ENCODE measurements at regions not wholly inside any gene's neighbourhood (a gene's known extent, or its start where the extent isn't known, plus 50 kb on each side); places are given as distances from the start of the nearest gene placed in this dataset.
"Not testable (repeated sequence)": the region's sequence is repeated elsewhere in the genome, so short reads cannot be mapped to it uniquely, and the experiment has no call there.

DNA sequence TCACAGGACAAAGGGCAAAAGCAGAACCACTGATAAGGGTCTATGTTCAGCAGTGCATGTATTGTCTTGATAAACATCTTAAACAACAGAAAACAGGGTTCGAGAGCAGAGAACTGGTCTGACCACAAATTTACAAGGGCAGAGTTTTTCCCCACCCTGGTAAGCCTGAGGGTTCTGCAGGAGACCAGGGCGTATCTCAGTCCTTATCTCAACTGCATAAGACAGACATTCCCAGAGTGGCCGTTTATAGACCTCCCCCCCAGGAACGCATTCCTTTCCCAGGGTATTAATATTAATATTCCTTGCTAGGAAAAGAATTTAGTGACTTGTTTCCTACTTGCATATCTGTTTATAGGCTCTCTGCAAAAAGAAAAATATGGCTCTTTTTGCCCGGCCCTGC lies 274.1 kb downstream of the OSTF1 start:
- H3K36me3 Mint-ChIP-seq, H3K27me3 Mint-ChIP-seq, H3K4me3 Mint-ChIP-seq, H3K27ac Mint-ChIP-seq, CTCF ChIA-PET, DNase-seq, H3K4me1 Mint-ChIP-seq: not testable (repeated sequence)
- H3K9me3 Mint-ChIP-seq = peaks cover 16% of the 10 kb centered on the region

DNA sequence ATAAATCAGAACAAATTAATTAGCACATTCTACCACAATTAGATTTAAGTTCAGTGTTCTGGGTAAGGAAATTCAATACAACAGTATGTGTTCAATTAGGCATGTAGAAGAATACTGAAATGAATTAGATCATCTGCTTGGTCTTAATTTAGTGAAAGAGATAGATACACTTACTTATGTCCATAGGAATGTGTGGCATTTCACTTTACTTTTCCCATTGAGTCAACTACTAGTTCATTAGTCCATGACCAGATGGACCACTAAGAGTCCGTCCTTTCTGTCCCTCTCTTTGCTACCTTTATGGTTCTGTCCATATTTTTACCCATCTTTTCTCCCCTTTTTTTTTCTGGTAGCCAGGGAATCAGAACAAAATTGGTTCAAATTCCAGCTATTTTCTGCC lies 276.9 kb downstream of the OSTF1 start:
- CTCF ChIA-PET = no interaction called here
- Mint-ChIP-seq H3K27me3 (no peaks in the 10 kb centered on the region), H3K4me1 (no peaks in the 10 kb centered on the region)

DNA sequence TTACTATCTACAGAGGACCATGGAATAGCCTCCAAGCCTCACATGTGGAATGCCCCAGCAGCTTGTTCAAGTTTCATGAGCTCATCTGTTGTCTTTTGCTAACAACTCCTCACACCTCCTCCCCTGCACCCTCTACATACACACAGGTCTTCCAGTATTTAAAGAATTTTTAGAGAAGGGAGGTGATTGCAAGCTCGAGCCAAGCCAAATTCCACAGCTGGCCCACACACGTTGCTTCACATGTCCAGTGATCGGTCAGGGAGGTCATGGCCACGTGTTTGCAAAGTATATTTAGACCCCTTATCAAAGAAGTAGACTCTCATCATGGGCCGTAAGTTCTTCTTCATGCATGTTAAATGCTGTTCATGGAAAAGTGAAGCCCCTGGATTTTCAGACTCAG lies 281.7 kb downstream of the OSTF1 start:
- H3K36me3 Mint-ChIP-seq = no peaks in the 10 kb centered on the region
- no peaks in the 10 kb centered on the region for H3K9me3 Mint-ChIP-seq
- no peak for DNase-seq
- CTCF ChIA-PET = no interaction called here
- no peak overlapping the region for H3K27ac Mint-ChIP-seq
- H3K4me3 Mint-ChIP-seq = no peak overlapping the region
- no peaks in the 10 kb centered on the region for H3K27me3 Mint-ChIP-seq
- H3K4me1 Mint-ChIP-seq = no peaks in the 10 kb centered on the region

More for the DNA sequence above, 276.9 kb downstream of the OSTF1 start:
- DNase-seq = no peak
- H3K4me3 Mint-ChIP-seq = no peak overlapping the region
- H3K36me3 Mint-ChIP-seq = no peaks in the 10 kb centered on the region
- H3K27ac Mint-ChIP-seq = no peak overlapping the region
- peaks cover 16% of the 10 kb centered on the region for H3K9me3 Mint-ChIP-seq

DNA sequence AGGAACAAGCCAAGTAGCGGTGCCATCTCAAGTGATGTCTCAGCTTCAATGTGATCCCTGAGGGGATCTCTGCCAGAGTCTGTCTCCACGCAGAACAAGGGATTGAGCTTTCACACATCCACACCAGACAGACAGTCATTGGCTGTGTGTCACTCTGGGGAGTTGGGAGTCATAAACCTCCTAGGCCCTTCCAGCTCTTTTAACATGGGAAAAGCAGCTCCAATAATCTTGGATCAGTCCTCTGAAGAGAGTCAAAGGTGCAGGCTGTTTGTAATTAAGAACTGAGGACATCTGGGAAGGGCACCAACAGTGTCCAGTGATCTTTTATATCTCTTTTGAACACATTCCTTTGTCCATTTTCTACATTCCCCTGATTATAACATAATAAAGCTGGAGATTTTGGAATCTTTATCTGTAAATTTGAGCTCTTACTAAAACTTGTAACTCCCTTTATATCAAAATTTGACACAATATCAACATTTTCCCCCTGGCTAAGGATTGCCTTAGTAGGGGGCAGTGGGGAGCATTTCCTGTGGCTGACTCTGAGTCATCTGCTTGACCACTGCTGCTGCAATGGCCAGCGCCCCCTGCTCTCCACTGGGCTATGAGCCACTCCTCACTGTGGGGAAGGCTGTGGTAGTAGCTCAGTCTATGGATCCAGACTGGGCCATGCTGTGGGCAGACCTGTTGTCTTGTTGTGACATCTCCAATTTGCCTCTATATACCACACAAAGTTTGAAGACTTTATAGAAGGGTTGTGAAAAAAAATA lies 284.4 kb downstream of the OSTF1 start:
- H3K9me3 Mint-ChIP-seq = no peaks in the 10 kb centered on the region
- DNase-seq = no peak
- H3K27me3 Mint-ChIP-seq = no peaks in the 10 kb centered on the region
- H3K4me1 Mint-ChIP-seq = no peaks in the 10 kb centered on the region
- no peak overlapping the region for H3K4me3 Mint-ChIP-seq
- CTCF ChIA-PET = no interaction called here
- no peaks in the 10 kb centered on the region for H3K36me3 Mint-ChIP-seq
- H3K27ac Mint-ChIP-seq = no peak overlapping the region

DNA sequence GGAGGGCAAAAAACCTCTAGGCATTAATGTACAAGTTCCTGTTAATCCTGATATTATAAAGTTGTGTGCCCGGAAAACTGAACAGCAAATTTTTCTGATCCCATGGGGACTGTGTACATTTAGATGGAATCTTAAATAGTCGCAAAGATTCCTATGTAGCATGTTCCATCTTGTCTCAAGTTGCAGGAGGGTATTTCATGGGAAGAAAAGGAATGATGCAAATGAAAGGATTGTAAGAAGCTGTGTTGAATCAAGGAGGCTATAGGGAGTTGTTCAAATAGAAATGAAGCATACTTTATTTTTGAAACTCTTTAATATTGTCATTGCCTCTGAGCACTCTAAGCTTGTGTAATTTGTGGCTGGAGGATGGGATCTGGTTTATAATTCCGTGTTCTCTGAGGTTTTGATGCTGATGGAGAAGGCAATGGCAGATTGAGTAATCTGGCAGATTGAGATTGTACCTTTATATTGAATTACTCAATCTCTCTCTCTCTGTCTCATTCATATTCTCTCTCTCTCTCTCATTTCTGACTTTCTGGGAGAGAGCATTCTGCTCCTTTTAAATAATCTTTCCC lies 288.5 kb downstream of the OSTF1 start:
- CTCF ChIA-PET = no interaction called here
- no peaks in the 10 kb centered on the region for H3K9me3 Mint-ChIP-seq
- no peak overlapping the region for H3K4me3 Mint-ChIP-seq
- no peaks in the 10 kb centered on the region for H3K36me3 Mint-ChIP-seq
- H3K27me3 Mint-ChIP-seq = no peaks in the 10 kb centered on the region
- DNase-seq = no peak
- H3K4me1 Mint-ChIP-seq = no peaks in the 10 kb centered on the region
- no peak overlapping the region for H3K27ac Mint-ChIP-seq

DNA sequence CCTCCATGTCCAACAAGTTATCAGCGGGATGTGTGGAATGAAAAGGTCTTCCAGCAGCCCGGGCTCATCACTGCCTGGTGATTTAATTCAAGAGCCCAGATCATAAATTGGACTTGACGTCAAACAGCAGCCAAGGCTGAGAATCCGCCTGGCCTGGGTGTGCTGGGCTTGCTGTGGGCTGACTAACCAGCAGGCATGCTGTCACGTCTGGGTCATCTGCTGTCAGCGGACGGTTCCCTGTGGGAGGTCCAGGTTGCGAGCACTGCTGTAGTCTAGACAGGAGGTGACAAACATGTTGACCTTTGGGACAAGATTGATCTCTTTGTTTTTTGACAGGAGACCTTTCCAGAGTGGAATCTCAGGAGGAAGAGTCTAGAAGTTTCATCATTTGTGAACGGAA lies 289.7 kb downstream of the OSTF1 start:
- CTCF ChIA-PET = no interaction called here
- Mint-ChIP-seq H3K4me3 (no peak overlapping the region), H3K27me3 (no peaks in the 10 kb centered on the region), H3K36me3 (no peaks in the 10 kb centered on the region), H3K9me3 (no peaks in the 10 kb centered on the region), H3K27ac (no peak overlapping the region), H3K4me1 (no peaks in the 10 kb centered on the region)
- DNase-seq = no peak

DNA sequence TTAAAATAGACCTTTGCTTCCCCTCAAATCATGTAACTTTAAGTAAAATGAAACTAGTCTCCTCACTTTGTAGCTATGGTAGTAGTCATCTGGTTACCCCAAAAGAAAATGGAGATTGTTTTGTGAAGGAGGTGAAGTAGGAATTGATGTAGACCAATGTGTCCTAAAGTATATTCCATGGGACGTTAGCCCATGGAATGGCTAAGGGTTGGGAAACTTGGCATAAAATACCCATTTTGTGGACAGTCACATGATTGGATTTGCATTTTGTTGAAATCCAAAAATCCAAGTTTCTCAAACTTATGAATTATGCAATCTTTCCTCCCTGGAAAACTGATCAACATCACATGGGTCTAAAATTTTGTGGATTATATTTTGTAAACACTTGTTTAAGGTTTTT lies 290.6 kb downstream of the OSTF1 start:
- H3K36me3 Mint-ChIP-seq = no peaks in the 10 kb centered on the region
- H3K27ac Mint-ChIP-seq = no peak overlapping the region
- H3K9me3 Mint-ChIP-seq = no peaks in the 10 kb centered on the region
- CTCF ChIA-PET = no interaction called here
- no peaks in the 10 kb centered on the region for H3K4me1 Mint-ChIP-seq
- no peak overlapping the region for H3K4me3 Mint-ChIP-seq
- H3K27me3 Mint-ChIP-seq = no peaks in the 10 kb centered on the region
- no peak for DNase-seq

DNA sequence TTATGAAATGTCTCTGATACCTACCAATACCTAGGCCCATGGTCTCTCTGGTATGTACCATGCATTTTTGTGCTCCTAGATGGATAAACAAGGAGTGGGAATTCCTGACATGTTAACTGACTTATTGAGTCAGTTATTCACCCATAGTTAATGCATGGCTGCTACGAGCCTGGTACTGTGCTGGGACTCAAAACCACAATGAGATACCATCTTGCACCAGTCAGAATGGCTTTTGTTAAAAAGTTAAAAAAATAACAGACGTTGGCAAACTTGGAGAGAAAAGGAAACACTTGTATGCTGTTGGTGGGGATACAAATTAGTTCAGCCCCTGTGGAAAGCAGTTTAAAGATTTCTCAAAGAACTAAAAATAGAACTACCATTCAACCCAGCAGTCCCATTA lies 293.8 kb downstream of the OSTF1 start:
- H3K9me3 Mint-ChIP-seq = peaks cover 6% of the 10 kb centered on the region
- CTCF ChIA-PET = no interaction called here
- no peak for DNase-seq
- H3K36me3 Mint-ChIP-seq = no peaks in the 10 kb centered on the region
- H3K4me3 Mint-ChIP-seq = no peak overlapping the region
- H3K27ac Mint-ChIP-seq = no peak overlapping the region
- no peaks in the 10 kb centered on the region for H3K4me1 Mint-ChIP-seq
- no peaks in the 10 kb centered on the region for H3K27me3 Mint-ChIP-seq

DNA sequence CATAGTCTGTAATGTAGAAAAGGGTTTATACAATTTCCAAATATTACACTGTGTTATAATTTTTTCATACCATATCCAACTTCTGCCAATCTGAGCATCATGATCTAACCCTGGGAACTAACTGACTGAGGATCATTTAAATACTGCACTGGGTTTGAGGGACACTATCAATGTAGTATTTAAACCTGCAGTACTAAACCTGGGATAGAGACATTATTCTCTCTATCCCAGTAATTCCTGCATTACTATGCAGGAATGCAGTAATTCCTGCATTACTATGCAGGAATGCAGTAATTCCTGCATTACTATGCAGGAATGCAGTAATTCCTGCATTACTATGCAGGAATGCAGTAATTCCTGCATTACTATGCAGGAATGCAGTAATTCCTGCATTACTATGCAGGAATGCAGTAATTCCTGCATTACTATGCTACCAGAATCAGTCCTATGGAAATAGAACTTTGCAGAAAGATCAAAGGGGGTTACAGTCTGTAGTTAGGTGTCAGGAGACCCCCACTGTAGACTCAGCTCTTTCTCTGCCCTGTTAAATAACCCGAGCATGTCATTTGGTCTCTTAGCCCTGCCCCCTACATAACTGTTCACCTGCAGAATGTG lies 295.2 kb downstream of the OSTF1 start:
- DNase-seq, H3K27me3 Mint-ChIP-seq, H3K9me3 Mint-ChIP-seq, H3K4me3 Mint-ChIP-seq, CTCF ChIA-PET, H3K27ac Mint-ChIP-seq, H3K36me3 Mint-ChIP-seq, H3K4me1 Mint-ChIP-seq: not testable (repeated sequence)

DNA sequence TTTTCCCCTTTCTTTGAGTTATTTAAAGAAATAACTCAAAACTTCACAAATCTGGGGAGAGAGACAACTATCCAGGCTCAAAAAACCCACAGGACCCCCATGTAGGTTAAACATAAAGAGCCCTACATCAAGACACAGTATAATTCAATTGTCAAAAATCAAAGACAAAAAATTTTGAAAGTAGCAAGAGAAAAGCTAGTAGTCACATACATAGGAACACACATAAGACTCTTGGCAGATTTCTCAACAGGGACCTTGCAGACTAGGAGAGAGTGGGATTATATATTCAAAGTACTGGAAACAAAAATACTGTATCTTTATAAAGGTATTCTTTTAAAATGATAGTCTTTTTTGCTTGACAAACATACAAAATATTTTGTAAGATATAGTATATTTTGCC lies 296.9 kb downstream of the OSTF1 start:
- no peaks in the 10 kb centered on the region for H3K4me1 Mint-ChIP-seq
- H3K36me3 Mint-ChIP-seq = no peaks in the 10 kb centered on the region
- CTCF ChIA-PET = interaction anchor here (1.7 kb wide), 1 partner anchor 19 kb away, joined by 3 read pairs; no protein-coding TSS in a partner anchor
- H3K27ac Mint-ChIP-seq = no peak overlapping the region
- no peak for DNase-seq
- H3K27me3 Mint-ChIP-seq = no peaks in the 10 kb centered on the region
- peaks cover 6% of the 10 kb centered on the region for H3K9me3 Mint-ChIP-seq
- H3K4me3 Mint-ChIP-seq = no peak overlapping the region

DNA sequence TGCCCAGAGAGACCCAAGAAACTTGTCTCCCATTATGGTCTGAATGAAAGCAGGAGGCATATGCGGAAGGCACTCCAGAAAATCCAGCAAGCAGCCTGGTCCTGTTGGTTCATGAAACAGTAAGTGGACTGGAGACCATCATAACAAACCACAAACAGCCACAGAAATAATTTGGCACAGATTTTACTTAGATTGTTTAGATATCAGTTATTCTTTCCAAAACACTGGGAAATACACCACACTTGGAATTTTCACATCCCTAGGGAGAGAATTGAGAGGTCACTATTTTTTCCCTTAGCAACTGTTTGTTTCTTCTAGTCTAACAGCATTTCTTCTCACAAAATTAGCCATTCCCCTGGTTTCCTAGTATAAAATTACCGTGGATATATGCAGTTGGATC lies 300.8 kb downstream of the OSTF1 start:
- Mint-ChIP-seq H3K4me3 (no peak overlapping the region), H3K27me3 (no peaks in the 10 kb centered on the region), H3K27ac (no peak overlapping the region), H3K36me3 (no peaks in the 10 kb centered on the region), H3K9me3 (peaks cover 6% of the 10 kb centered on the region), H3K4me1 (no peaks in the 10 kb centered on the region)
- CTCF ChIA-PET = no interaction called here
- DNase-seq = no peak

DNA sequence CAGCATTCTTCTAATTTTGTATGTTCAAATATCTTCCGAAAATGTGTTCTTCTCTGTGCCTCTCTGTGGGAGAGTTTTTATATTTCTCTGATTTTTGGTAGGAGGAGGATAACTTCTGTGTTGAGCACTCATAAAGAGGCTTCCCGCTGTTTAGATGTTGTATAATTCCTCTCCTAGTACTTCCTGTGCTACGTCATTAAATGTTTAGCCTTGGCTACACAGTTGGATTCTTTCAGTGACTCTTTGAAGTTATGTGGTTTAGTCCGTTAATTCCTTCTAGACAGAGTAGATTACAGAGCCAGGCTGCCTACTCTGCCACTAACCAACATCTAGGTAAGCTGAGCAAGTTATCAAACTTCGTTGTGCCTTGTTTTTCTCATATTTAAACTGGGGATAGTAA lies 302.6 kb downstream of the OSTF1 start:
- H3K4me1 Mint-ChIP-seq = no peaks in the 10 kb centered on the region
- CTCF ChIA-PET = no interaction called here
- no peak overlapping the region for H3K27ac Mint-ChIP-seq
- no peak overlapping the region for H3K4me3 Mint-ChIP-seq
- H3K36me3 Mint-ChIP-seq = no peaks in the 10 kb centered on the region
- no peak for DNase-seq
- H3K9me3 Mint-ChIP-seq = no peaks in the 10 kb centered on the region
- H3K27me3 Mint-ChIP-seq = no peaks in the 10 kb centered on the region

DNA sequence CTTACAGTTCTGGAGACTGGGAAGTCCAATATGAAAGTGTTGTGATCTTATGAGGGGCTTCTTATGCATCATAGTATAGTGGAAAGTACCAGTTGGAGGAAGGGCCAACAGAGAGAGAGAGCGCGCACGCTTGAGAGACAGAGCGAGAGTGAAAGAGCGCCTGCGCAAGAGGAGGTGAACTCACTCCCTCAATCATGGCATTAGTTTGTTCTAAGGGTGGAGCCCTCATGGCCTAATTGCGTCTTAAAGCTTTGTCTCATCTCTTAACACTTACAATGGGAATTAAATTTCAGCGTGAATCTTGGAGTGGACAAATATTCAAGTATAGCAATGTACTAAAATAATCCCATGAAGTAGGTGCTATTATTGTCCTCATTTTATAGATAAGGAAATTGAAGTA lies 303.2 kb downstream of the OSTF1 start:
- H3K9me3 Mint-ChIP-seq = no peaks in the 10 kb centered on the region
- no peaks in the 10 kb centered on the region for H3K36me3 Mint-ChIP-seq
- no peaks in the 10 kb centered on the region for H3K27me3 Mint-ChIP-seq
- H3K4me1 Mint-ChIP-seq = no peaks in the 10 kb centered on the region
- no peak overlapping the region for H3K27ac Mint-ChIP-seq
- CTCF ChIA-PET = no interaction called here
- H3K4me3 Mint-ChIP-seq = no peak overlapping the region
- no peak for DNase-seq

DNA sequence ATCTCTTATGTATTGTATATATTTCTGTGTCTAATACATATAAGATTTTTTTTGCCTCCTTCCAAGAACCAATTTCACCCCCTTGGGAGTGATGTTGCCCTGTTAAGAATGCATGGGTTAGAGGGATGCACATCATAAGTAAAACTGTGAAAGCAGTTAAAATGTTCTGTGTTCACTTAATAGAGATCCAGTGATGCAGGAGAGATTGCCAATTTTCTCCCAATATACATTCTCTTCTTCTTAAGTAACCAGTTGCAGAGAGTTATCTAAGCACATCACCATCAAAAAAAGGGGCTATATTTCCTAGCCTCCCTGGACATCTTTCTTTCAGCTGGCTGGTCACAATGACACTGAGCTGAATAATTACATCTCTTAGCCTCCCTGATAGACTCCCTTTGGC lies 307.0 kb downstream of the OSTF1 start:
- no peaks in the 10 kb centered on the region for H3K27me3 Mint-ChIP-seq
- H3K4me1 Mint-ChIP-seq = no peaks in the 10 kb centered on the region
- H3K36me3 Mint-ChIP-seq = no peaks in the 10 kb centered on the region
- CTCF ChIA-PET = no interaction called here
- DNase-seq = no peak
- H3K4me3 Mint-ChIP-seq = no peak overlapping the region
- no peak overlapping the region for H3K27ac Mint-ChIP-seq
- no peaks in the 10 kb centered on the region for H3K9me3 Mint-ChIP-seq

DNA sequence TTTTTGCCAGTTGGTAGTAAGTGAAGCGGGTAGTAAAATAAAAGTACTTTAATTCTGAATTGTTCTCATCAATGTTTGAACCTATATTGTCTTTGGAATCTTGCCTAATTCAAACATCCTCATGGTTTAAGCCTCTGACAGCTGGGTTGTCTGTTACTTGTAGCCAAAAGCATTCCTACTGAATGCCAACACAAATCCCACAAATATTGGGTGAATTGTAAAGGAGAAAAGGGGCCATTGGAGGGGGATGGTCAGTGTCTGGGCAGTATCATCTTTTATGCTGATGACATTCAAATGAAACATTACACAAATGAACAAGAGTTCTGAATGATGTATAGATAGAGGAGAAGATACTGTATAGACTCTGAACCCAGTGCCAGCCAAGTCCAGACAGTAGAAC lies 309.5 kb downstream of the OSTF1 start:
- H3K4me1 Mint-ChIP-seq = no peaks in the 10 kb centered on the region
- H3K36me3 Mint-ChIP-seq = no peaks in the 10 kb centered on the region
- H3K9me3 Mint-ChIP-seq = no peaks in the 10 kb centered on the region
- DNase-seq = no peak
- no peak overlapping the region for H3K27ac Mint-ChIP-seq
- H3K27me3 Mint-ChIP-seq = no peaks in the 10 kb centered on the region
- H3K4me3 Mint-ChIP-seq = no peak overlapping the region
- CTCF ChIA-PET = no interaction called here

Measured in activated naive CD4-positive, alpha-beta T cell treated with anti-CD3 and anti-CD28 coated beads, Interleukin-2, amount 10 ng/mL, durations not matched to agents 7 days and 5 days (primary cell).